Panc1 (cell line): ENCODE measurements at regions not wholly inside any gene's neighbourhood (a gene's known extent, or its start where the extent isn't known, plus 50 kb on each side); places are given as distances from the start of the nearest gene placed in this dataset.

Experiments used
- CTCF ChIP-seq: fragments of 450-650 bp; IDR thresholded peaks from 2 replicates; pipeline ENCODE4 v1.5.1; 2017; ENCODE audit warnings: mild to moderate bottlenecking
- POLR2AphosphoS5 ChIP-seq: IDR thresholded peaks from 2 replicates; pipeline ENCODE4 v1.6.1; 2012; ENCODE audit warnings: mild to moderate bottlenecking, low read depth, low read length, moderate library complexity
- TCF7L2 ChIP-seq: IDR thresholded peaks from 2 replicates; pipeline ENCODE4 v1.6.1; 2011; ENCODE audit warnings: mild to moderate bottlenecking, low read depth, low read length, inconsistent platforms

GRCh38 chr6:8191629-8192028, 89.3 kb upstream of the EEF1E1 start:
- no peak for TF ChIP-seq POLR2AphosphoS5
- no peak for TF ChIP-seq TCF7L2
- TF ChIP-seq CTCF: no peak
